GM23248 (cell line): ENCODE measurements at regions not wholly inside any gene's neighbourhood (a gene's known extent, or its start where the extent isn't known, plus 50 kb on each side); places are given as distances from the start of the nearest gene placed in this dataset.

Source experiments
- EZH2 ChIP-seq: fragments of 200-600 bp; sonication (generic); IDR thresholded peaks from 2 replicates; pipeline ENCODE4 v1.6.1; 2018; ENCODE audit warnings: antibody characterized with exemption, mild to moderate bottlenecking; ENCODE audit not compliant: insufficient read depth, poor library complexity, severe bottlenecking
- EZH2phosphoT487 ChIP-seq: fragments of 200-600 bp; sonication (generic); IDR thresholded peaks from 2 replicates; pipeline ENCODE4 v1.6.1; 2018; ENCODE audit warnings: antibody characterized with exemption, moderate library complexity, mild to moderate bottlenecking, low read depth; ENCODE audit not compliant: insufficient read depth

DNA sequence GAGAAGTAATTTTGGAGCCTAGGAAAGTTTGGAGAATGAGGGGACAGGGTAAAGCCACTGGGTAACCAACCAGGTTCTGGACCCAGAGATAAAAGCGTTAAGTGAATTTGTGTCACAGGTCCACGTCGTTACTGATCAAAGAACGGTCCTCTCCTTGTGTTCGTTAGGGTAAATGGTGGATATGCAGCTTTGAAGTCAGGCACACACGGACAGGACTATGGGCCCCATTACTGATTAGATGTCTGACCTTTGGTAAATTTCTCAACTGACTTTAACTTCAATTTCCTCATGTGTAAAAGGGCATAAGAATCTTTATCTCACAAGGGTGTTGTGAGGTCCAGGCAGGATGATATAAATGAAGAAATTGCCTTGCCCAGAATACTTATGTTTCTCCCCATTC, 76.6 kb downstream of the EMP1 start:
- no peak for TF ChIP-seq EZH2
- no peak for TF ChIP-seq EZH2phosphoT487
